ENCODE measurements at regions not wholly inside any gene's neighbourhood (a gene's known extent, or its start where the extent isn't known, plus 50 kb on each side); places are given as distances from the start of the nearest gene placed in this dataset.

DNA sequence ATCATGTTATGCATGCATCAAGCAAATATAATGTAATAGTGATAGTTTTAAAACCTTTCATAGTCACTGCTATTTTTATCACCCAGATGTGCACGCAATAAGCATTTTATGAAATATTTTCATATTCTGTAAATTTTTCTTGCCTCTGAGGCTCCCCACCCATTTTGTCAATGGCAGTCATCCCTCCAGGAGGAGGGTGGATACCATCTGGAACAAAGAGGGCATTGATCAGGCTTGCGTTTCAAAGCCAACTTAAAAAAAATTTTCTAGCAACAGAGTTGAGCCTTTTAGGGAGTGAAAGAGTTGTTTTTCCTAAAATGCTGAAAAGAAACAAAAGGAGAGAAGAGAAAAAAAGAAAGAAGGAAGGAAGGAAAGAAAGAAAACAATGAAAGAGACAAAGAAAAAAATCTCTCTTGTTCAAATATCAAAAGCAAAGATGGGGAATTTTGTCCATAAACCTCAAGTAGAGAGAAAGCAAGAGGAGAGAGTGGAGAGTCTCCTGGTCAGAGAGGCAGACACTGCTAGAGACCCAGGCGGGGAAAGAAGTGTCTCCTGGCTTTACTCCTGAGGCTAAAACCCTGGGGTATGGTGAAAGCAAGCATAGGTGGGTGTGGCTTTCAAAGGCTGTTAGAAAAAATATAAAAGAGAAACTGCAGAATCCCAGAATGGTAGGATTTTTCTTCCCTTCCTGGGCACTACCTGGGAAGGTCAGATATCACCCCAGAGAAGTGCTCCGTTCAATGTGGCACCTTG lies 63.6 kb upstream of the KLF12 start:
- peaks cover 18% of the 10 kb centered on the region for H3K4me1 Mint-ChIP-seq
- no peak for ATAC-seq
- H3K9me3 Mint-ChIP-seq, result peaks cover 6% of the 10 kb centered on the region
- H3K27me3 Mint-ChIP-seq (ENCODE audit: low read depth), result no peaks in the 10 kb centered on the region
- ChIA-PET POLR2A (no interaction called here), CTCF (interaction anchor here (1.1 kb wide), 1 partner anchor 89 kb away, joined by 3 read pairs; no protein-coding TSS in a partner anchor)
- no peaks in the 10 kb centered on the region; the same call in 1 of the 2 replicates for H3K36me3 Mint-ChIP-seq
- H3K4me3 Mint-ChIP-seq, result no peak overlapping the region
- DNase-seq (ENCODE audit: low spot score), result no peak
- TF ChIP-seq NR1H2 (CRISPR knock-in tag; IDR thresholded peaks at IDR 0.05), result no peak
- TF ChIP-seq TEAD1 (CRISPR knock-in tag; IDR thresholded peaks at IDR 0.05), result no peak
- TF ChIP-seq, protein P1, sequence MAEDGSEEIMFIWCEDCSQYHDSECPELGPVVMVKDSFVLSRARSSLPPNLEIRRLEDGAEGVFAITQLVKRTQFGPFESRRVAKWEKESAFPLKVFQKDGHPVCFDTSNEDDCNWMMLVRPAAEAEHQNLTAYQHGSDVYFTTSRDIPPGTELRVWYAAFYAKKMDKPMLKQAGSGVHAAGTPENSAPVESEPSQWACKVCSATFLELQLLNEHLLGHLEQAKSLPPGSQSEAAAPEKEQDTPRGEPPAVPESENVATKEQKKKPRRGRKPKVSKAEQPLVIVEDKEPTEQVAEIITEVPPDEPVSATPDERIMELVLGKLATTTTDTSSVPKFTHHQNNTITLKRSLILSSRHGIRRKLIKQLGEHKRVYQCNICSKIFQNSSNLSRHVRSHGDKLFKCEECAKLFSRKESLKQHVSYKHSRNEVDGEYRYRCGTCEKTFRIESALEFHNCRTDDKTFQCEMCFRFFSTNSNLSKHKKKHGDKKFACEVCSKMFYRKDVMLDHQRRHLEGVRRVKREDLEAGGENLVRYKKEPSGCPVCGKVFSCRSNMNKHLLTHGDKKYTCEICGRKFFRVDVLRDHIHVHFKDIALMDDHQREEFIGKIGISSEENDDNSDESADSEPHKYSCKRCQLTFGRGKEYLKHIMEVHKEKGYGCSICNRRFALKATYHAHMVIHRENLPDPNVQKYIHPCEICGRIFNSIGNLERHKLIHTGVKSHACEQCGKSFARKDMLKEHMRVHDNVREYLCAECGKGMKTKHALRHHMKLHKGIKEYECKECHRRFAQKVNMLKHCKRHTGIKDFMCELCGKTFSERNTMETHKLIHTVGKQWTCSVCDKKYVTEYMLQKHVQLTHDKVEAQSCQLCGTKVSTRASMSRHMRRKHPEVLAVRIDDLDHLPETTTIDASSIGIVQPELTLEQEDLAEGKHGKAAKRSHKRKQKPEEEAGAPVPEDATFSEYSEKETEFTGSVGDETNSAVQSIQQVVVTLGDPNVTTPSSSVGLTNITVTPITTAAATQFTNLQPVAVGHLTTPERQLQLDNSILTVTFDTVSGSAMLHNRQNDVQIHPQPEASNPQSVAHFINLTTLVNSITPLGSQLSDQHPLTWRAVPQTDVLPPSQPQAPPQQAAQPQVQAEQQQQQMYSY (CRISPR knock-in tag; IDR thresholded peaks at IDR 0.05), result no peak
- TF ChIP-seq, protein P2, sequence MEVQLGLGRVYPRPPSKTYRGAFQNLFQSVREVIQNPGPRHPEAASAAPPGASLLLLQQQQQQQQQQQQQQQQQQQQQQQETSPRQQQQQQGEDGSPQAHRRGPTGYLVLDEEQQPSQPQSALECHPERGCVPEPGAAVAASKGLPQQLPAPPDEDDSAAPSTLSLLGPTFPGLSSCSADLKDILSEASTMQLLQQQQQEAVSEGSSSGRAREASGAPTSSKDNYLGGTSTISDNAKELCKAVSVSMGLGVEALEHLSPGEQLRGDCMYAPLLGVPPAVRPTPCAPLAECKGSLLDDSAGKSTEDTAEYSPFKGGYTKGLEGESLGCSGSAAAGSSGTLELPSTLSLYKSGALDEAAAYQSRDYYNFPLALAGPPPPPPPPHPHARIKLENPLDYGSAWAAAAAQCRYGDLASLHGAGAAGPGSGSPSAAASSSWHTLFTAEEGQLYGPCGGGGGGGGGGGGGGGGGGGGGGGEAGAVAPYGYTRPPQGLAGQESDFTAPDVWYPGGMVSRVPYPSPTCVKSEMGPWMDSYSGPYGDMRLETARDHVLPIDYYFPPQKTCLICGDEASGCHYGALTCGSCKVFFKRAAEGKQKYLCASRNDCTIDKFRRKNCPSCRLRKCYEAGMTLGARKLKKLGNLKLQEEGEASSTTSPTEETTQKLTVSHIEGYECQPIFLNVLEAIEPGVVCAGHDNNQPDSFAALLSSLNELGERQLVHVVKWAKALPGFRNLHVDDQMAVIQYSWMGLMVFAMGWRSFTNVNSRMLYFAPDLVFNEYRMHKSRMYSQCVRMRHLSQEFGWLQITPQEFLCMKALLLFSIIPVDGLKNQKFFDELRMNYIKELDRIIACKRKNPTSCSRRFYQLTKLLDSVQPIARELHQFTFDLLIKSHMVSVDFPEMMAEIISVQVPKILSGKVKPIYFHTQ (CRISPR knock-in tag; IDR thresholded peaks at IDR 0.05), result no peak
- TF ChIP-seq ATF1 (CRISPR knock-in tag; IDR thresholded peaks at IDR 0.05), result no peak
- TF ChIP-seq, protein P3, sequence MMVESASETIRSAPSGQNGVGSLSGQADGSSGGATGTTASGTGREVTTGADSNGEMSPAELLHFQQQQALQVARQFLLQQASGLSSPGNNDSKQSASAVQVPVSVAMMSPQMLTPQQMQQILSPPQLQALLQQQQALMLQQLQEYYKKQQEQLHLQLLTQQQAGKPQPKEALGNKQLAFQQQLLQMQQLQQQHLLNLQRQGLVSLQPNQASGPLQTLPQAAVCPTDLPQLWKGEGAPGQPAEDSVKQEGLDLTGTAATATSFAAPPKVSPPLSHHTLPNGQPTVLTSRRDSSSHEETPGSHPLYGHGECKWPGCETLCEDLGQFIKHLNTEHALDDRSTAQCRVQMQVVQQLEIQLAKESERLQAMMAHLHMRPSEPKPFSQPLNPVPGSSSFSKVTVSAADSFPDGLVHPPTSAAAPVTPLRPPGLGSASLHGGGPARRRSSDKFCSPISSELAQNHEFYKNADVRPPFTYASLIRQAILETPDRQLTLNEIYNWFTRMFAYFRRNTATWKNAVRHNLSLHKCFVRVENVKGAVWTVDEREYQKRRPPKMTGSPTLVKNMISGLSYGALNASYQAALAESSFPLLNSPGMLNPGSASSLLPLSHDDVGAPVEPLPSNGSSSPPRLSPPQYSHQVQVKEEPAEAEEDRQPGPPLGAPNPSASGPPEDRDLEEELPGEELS (CRISPR knock-in tag; IDR thresholded peaks at IDR 0.05), result no peak
- no peak for TF ChIP-seq SP1 (CRISPR knock-in tag; conservative IDR thresholded peaks at IDR 0.05)
- TF ChIP-seq, protein P4, sequence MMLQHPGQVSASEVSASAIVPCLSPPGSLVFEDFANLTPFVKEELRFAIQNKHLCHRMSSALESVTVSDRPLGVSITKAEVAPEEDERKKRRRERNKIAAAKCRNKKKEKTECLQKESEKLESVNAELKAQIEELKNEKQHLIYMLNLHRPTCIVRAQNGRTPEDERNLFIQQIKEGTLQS (CRISPR knock-in tag; conservative IDR thresholded peaks at IDR 0.05), result no peak
- no peak for TF ChIP-seq ZNF671 (CRISPR knock-in tag; IDR thresholded peaks at IDR 0.05)
- TF ChIP-seq, protein P5, sequence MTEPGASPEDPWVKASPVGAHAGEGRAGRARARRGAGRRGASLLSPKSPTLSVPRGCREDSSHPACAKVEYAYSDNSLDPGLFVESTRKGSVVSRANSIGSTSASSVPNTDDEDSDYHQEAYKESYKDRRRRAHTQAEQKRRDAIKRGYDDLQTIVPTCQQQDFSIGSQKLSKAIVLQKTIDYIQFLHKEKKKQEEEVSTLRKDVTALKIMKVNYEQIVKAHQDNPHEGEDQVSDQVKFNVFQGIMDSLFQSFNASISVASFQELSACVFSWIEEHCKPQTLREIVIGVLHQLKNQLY (CRISPR knock-in tag; IDR thresholded peaks at IDR 0.05), result no peak
- TF ChIP-seq ZNF423 (CRISPR knock-in tag; IDR thresholded peaks at IDR 0.05), result no peak
- TF ChIP-seq, protein P6, sequence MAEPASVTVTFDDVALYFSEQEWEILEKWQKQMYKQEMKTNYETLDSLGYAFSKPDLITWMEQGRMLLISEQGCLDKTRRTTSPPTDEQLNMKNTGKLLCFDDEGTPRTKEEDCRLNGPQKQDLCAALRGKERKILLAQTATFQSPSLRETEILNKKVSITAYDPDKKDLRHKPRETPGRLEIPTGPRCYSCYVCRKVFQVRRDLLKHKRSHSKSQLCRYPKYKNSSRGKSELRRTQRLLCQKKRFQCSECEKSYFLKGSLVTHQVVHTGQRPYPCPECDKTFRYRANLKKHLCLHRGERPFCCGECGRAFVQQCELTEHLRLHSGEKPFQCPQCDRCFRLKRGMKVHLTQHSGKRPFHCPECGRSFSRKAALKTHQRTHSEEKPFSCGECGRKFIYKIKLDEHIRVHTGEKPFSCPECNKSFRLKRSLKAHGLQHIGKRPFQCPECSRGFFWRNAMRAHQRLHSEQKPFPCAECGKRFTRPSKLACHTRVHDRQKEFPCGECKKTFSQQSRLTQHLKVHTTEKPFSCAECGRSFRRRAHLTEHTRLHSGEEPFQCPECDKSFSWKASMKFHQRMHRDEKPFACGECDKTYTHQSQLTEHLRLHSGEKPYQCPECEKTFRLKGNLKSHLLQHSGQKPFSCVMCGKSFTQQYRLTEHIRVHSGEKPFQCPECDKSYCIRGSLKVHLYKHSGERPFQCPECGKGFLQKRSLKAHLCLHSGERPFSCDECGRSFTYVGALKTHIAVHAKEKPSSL (CRISPR knock-in tag; conservative IDR thresholded peaks at IDR 0.05), result no peak
- TF ChIP-seq FOXP1 (CRISPR knock-in tag; IDR thresholded peaks at IDR 0.05; ENCODE audit: borderline replicate concordance), result no peak
- TF ChIP-seq TP53 (CRISPR knock-in tag; IDR thresholded peaks at IDR 0.05), result no peak
- no peak overlapping the region for H3K27ac Mint-ChIP-seq

Data from WTC11 (cell line).